Loucy (cell line): ENCODE measurements at regions not wholly inside any gene's neighbourhood (a gene's known extent, or its start where the extent isn't known, plus 50 kb on each side); places are given as distances from the start of the nearest gene placed in this dataset.

Source experiments
- CTCF ChIP-seq: fragments of 200-600 bp; sonication (generic); conservative IDR thresholded peaks from 2 replicates; pipeline ENCODE4 v1.5.1; 2014; ENCODE audit warnings: mild to moderate bottlenecking, antibody characterized with exemption, low read length
- EZH2phosphoT487 ChIP-seq: fragments of 200-600 bp; IDR thresholded peaks from 2 replicates; pipeline ENCODE4 v1.6.1; 2018; ENCODE audit warnings: antibody characterized with exemption, mild to moderate bottlenecking, moderate library complexity, borderline replicate concordance

- TF ChIP-seq CTCF (no peak), EZH2phosphoT487 (no peak)
Measured at GRCh38 chr12:91327889-91328288, 145.3 kb upstream of the DCN start.
